Activated naive CD4-positive, alpha-beta T cell treated with anti-CD3 and anti-CD28 coated beads, Interleukin-2, amount 10 ng/mL, durations not matched to agents 7 days and 5 days (primary cell): ENCODE measurements at regions not wholly inside any gene's neighbourhood (a gene's known extent, or its start where the extent isn't known, plus 50 kb on each side); places are given as distances from the start of the nearest gene placed in this dataset.
A peak's percentile ranks its signal among the peaks of the same experiment; 100 is the strongest.
"Not testable (repeated sequence)": the region's sequence is repeated elsewhere in the genome, so short reads cannot be mapped to it uniquely, and the experiment has no call there.

Source experiments
- CTCF ChIA-PET: fragments of 350-600 bp; sonication (Branson Sonifier 250); formaldehyde crosslinking; loops from one replicate; lab custom pipeline; 2021; ENCODE audit warnings: antibody characterized with exemption; lab: Charles Lee
- DNase-seq: peaks from one replicate; pipeline ENCODE4 v3.0.0-alpha.2; 2020
- H3K27ac Mint-ChIP-seq: one replicate; pipeline ENCODE4 v1.8.0; 2021; ENCODE audit warnings: mild to moderate bottlenecking, moderate library complexity, mixed read lengths
- H3K27me3 Mint-ChIP-seq: one replicate; pipeline ENCODE4 v1.8.0; 2021; ENCODE audit warnings: mild to moderate bottlenecking, mixed read lengths
- H3K36me3 Mint-ChIP-seq: one replicate; pipeline ENCODE4 v1.8.0; 2021; ENCODE audit warnings: mixed read lengths
- H3K4me1 Mint-ChIP-seq: one replicate; pipeline ENCODE4 v1.8.0; 2021; ENCODE audit warnings: mixed read lengths
- H3K4me3 Mint-ChIP-seq: one replicate; pipeline ENCODE4 v1.8.0; 2021; ENCODE audit warnings: mild to moderate bottlenecking, moderate library complexity, mixed read lengths
- H3K9me3 Mint-ChIP-seq: one replicate; pipeline ENCODE4 v1.8.0; 2021; ENCODE audit warnings: mixed read lengths

DNA sequence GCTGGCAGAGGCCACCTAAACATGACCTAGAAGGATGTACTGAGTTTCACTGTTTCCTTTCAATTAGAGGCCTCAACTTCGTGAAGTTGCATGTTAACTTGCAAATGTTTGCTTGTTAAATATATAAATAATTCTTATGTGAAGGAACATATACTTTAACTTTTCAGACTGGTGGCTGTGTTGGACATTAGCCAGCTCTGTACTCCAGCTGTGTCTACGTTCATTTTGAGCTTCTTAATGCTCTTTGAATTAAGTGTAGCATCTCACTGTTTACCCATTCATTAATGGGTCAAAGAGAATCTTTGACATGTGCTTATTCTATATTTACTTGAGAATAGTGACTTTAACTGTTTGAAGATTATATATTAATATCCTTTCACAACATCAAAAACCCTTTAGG lies 823.2 kb upstream of the ID2 start:
- Mint-ChIP-seq H3K4me1 (no peaks in the 10 kb centered on the region), H3K27me3 (no peaks in the 10 kb centered on the region), H3K36me3 (no peaks in the 10 kb centered on the region), H3K4me3 (no peak overlapping the region), H3K27ac (no peak overlapping the region), H3K9me3 (no peaks in the 10 kb centered on the region)
- no peak for DNase-seq
- CTCF ChIA-PET: interaction anchor here (0.6 kb wide), 1 partner anchor 85 kb away, joined by 3 read pairs; no protein-coding TSS in a partner anchor

DNA sequence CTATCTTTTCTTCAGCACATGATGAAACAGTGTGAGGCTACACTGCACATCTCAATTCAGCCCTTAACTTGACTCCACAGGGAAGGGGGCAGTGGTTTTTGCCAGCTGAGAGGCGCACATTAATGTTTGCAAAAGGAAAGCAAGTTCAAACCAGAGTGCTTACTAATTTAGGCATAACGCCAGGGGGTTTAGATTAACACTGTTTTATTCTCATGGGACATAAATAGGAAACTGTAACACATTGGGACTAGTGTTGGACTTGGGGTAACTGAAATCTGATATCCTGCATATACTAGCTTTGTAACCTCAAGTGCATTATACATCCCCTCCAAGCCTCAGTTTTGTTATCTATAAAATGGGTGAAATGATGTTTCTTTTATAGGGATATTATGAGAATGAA lies 821.2 kb upstream of the ID2 start:
- no peaks in the 10 kb centered on the region for H3K27me3 Mint-ChIP-seq

DNA sequence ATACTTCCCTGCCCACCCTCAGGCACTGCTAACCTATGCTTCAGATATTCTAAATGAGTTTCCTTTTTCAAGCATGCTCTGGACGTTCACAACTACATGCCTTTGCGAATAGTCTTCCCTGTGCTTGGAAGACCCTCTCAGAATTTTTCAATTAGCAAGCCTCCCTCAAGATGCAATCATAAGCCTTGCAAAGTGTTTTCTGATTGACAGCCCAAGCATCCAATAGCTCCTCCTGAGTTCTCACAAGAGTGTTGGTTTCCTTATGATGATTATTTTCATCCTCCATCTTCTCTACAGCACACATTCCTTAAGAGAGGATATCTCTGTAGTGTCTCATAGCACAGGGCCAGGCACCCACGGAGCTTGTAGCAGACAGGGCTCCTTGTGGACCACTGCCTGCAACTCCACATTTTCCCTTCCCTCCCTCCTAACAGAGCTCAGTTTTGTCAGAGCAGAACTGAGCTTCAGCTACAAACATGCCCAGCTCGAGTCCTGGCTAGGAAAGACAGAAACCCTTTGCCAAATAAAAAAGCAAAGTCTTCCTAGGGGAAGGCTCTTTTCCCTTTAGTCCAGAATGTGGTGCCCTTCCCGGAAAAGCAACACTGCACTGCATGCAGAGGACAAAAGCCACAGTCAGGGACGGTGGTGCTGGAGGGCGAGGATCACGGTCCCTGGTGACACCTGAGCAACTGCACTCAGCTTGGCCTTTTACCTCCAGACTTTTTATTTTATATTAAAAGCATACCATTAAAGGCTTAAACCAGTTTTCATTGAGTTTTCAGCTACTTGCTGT lies 819.8 kb upstream of the ID2 start:
- Mint-ChIP-seq H3K4me1 (no peaks in the 10 kb centered on the region), H3K4me3 (no peak overlapping the region), H3K9me3 (no peaks in the 10 kb centered on the region), H3K36me3 (no peaks in the 10 kb centered on the region), H3K27me3 (no peaks in the 10 kb centered on the region), H3K27ac (no peak overlapping the region)
- DNase-seq: no peak
- CTCF ChIA-PET: interaction anchor here (0.9 kb wide), 1 partner anchor 433 kb away, joined by 3 read pairs; no protein-coding TSS in a partner anchor

More for the DNA sequence above, 821.2 kb upstream of the ID2 start:
- Mint-ChIP-seq H3K4me3 (no peak overlapping the region), H3K9me3 (no peaks in the 10 kb centered on the region), H3K4me1 (no peaks in the 10 kb centered on the region), H3K36me3 (no peaks in the 10 kb centered on the region), H3K27ac (no peak overlapping the region)
- CTCF ChIA-PET: no interaction called here
- no peak for DNase-seq

DNA sequence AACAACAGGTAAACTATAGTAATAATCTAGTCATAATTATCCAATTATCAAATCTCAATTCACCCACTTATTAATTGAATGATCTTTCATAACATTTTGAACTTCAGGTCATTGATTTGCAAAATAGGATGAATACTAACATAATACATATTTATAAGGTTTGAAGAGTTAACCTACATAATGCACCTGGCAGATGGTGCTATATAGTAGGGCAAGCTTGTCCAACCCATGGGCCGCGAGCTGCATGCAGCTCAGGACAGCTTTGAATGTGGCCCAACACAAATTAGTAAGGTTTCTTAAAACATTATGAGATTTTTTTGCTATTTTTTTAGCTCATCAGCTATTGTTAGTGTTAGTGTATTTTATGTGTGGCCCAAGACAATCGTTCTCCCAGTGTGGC lies 815.8 kb upstream of the ID2 start:
- Mint-ChIP-seq H3K27me3 (no peaks in the 10 kb centered on the region), H3K4me3 (no peak overlapping the region), H3K4me1 (no peaks in the 10 kb centered on the region), H3K27ac (no peak overlapping the region), H3K9me3 (no peaks in the 10 kb centered on the region), H3K36me3 (no peaks in the 10 kb centered on the region)
- DNase-seq: no peak
- CTCF ChIA-PET: interaction anchor here (1.4 kb wide), 1 partner anchor 18 kb away, joined by 3 read pairs; no protein-coding TSS in a partner anchor

DNA sequence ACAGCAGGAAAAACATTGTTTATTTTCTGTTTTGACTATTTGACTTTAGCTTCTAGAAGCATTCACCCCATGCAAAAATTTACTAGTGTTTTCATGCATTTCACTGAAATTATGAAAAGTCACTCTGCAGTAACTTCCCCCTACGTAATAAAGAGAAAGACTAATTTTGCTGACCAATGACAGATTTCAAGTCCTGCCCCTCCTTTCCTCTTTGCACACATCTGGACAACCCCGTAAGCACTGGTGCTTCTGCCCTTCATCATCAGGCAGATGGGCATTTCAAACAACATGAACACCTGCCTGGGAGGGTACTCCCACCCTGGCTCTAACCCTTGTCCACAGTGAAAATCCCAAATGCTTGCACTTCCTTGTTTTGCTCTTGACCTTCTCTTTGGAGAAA lies 815.0 kb upstream of the ID2 start:
- no peak overlapping the region for H3K4me3 Mint-ChIP-seq
- no peaks in the 10 kb centered on the region for H3K27me3 Mint-ChIP-seq
- no peaks in the 10 kb centered on the region for H3K4me1 Mint-ChIP-seq
- H3K9me3 Mint-ChIP-seq: no peaks in the 10 kb centered on the region
- H3K36me3 Mint-ChIP-seq: no peaks in the 10 kb centered on the region
- CTCF ChIA-PET: interaction anchor here (1.4 kb wide), 1 partner anchor 19 kb away, joined by 3 read pairs; no protein-coding TSS in a partner anchor
- H3K27ac Mint-ChIP-seq: no peak overlapping the region
- DNase-seq: no peak

DNA sequence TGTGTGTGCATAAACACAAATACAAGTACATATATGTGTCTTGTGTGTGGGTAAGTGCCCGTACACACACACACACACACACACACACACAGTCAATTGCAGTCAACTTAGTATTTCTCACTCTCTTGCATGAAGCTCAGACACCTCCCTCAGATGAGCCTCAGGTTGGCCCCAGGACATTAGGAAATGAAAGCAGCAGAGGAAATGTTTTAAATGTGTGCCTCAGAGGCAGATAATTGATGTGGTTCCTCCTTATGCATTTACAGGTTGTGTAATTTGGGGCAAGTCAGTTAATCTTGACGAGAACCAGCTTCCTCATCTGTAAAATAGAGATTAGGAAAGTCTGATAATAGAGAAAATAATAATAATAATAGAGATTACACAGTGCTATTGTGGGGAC lies 814.0 kb upstream of the ID2 start:
- Mint-ChIP-seq H3K4me1 (no peaks in the 10 kb centered on the region), H3K4me3 (no peak overlapping the region), H3K27me3 (no peaks in the 10 kb centered on the region), H3K36me3 (no peaks in the 10 kb centered on the region), H3K9me3 (no peaks in the 10 kb centered on the region), H3K27ac (no peak overlapping the region)
- CTCF ChIA-PET: no interaction called here
- DNase-seq: peak; percentile 25

DNA sequence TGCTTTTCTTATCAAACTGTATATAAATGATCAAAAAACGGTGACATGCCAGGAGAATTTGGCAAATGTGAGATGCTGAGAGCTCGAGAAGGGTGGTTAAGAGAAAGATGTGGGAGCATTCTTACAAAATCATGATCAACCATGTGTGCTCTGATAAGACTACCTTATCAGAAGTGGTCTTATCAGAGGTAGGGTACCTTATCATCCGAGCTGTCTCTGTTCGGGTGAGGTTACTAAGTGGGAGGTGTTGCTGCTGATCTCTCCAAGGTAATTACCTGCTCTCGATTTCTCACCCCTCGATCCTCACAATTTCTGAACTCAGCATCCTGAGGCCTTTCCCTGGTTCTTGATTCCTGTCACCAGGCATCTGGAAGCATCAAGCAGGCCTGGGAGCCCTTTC lies 813.0 kb upstream of the ID2 start:
- H3K27me3 Mint-ChIP-seq: no peaks in the 10 kb centered on the region
- no peaks in the 10 kb centered on the region for H3K36me3 Mint-ChIP-seq
- CTCF ChIA-PET: no interaction called here
- no peak overlapping the region for H3K4me3 Mint-ChIP-seq
- no peaks in the 10 kb centered on the region for H3K9me3 Mint-ChIP-seq
- DNase-seq: no peak
- H3K27ac Mint-ChIP-seq: no peak overlapping the region
- no peaks in the 10 kb centered on the region for H3K4me1 Mint-ChIP-seq

DNA sequence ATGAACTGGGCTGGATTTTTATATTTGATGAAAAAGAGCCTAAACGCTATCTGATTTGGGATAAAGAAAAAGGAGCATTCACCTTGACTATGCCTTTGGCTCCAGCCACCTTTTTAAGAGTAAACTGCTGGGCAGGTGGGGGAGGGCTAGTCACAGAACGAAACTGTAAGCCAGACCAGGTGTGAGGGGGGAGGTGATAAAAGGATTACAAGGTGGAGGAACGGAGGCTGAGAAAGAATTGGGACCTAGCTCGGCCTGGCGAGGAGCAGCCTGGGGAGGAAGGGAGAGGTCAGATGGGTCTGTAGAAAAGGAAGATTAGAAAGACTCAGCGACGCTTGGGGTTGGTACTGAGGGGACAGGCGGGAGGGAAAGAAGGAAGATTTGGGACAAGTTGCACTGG lies 805.4 kb upstream of the ID2 start:
- H3K36me3 Mint-ChIP-seq, H3K4me3 Mint-ChIP-seq, DNase-seq, CTCF ChIA-PET, H3K27ac Mint-ChIP-seq, H3K4me1 Mint-ChIP-seq, H3K9me3 Mint-ChIP-seq, H3K27me3 Mint-ChIP-seq: not testable (repeated sequence)

DNA sequence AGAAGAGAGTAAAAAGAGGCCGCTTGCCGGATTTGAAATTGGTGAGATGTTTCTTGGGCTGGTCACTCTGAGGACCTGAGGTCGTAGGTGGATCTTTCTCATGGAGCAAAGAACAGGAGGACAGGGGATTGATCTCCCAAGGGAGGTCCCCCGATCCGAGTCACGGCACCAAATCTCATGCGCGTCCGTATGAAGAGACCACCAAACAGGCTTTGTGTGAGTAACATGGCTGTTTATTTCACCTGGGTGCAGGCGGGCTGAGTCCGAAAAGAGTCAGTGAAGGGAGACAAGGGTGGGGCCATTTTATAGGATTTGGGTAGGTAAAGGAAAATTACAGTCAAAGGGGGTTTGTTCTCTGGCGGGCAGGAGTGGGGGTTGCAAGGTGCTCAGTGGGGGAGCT lies 803.6 kb upstream of the ID2 start:
- H3K4me3 Mint-ChIP-seq, H3K27me3 Mint-ChIP-seq, H3K36me3 Mint-ChIP-seq, CTCF ChIA-PET, H3K4me1 Mint-ChIP-seq, H3K27ac Mint-ChIP-seq, DNase-seq, H3K9me3 Mint-ChIP-seq: not testable (repeated sequence)

DNA sequence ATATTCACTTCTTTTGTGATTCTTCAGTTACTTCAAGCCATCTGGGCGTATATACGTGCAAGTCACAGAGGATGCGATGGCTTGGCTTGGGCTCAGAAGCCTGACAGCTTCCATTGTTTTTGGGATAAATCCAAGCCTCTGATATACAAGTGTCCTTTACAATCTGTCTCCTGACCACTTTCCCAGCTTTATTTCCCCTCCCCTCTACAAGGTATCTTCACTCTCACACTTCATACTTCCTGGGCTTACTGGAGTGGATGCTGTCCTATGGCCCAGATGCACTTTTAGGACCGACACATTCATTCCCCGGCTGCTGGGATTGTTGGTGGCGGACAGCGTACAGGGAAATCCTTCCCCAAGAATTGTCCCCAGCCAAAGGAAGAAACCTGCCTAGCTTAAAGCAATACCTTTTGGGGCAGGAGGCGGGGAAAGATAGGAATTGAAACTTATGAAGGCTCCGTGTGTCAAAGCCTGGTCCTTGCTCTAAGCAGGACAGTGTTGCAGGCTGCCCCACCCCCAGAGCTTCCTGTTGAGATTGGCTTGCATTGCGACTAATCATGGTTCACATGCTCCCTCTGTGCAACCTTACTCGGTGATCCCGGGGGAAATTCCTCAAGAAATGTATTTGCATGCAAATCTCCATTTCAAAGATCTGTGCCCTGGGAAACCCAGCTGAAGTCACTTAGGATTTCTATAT lies 802.9 kb upstream of the ID2 start:
- H3K27ac Mint-ChIP-seq: no peak overlapping the region
- CTCF ChIA-PET: no interaction called here

DNA sequence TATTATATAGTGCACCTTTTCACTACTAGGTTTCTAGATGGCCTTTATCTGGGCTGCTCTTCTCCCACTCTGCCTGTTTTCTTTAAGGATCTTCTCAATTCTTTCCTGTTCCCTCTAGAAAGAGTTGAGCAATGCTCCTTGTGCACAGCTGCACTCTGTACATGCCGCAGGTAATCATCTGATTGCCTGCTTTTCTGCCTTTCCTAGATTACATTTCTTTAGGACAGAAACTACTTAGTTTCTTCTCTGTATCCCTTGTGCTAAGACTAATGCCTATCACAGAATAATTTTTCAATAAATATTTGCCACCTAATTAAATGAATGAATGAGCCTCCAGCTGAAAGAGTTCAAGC lies 802.4 kb upstream of the ID2 start:
- no peak overlapping the region for H3K4me3 Mint-ChIP-seq
- H3K9me3 Mint-ChIP-seq: no peaks in the 10 kb centered on the region
- CTCF ChIA-PET: no interaction called here
- no peak overlapping the region for H3K27ac Mint-ChIP-seq
- no peaks in the 10 kb centered on the region for H3K4me1 Mint-ChIP-seq
- no peak for DNase-seq
- H3K36me3 Mint-ChIP-seq: no peaks in the 10 kb centered on the region
- peaks cover 4% of the 10 kb centered on the region for H3K27me3 Mint-ChIP-seq

More for the DNA sequence above, 802.9 kb upstream of the ID2 start:
- Mint-ChIP-seq H3K4me1 (no peaks in the 10 kb centered on the region), H3K27me3 (peaks cover 4% of the 10 kb centered on the region), H3K9me3 (no peaks in the 10 kb centered on the region), H3K4me3 (no peak overlapping the region), H3K36me3 (no peaks in the 10 kb centered on the region)
- no peak for DNase-seq

DNA sequence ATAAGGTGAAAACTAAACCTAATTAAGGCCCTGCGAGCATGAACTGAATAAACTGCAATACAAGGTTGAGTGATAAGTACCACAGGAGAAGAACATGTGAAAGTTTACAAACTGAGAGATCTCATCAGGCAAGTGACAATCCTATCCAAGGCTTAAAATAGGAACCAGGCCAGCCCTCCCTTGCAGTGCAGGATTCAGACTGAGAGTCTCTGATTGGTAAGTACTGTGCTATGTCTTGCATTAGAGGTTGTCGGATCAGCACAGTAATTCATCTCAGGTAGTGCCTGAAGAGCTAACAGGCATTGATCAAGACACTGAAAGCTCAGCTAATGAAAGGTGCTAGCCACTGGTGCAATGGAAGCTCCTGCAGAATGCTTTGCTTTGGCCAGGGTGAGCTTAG lies 801.7 kb upstream of the ID2 start:
- CTCF ChIA-PET: no interaction called here
- no peaks in the 10 kb centered on the region for H3K36me3 Mint-ChIP-seq
- peaks cover 4% of the 10 kb centered on the region for H3K27me3 Mint-ChIP-seq
- H3K27ac Mint-ChIP-seq: no peak overlapping the region
- no peaks in the 10 kb centered on the region for H3K4me1 Mint-ChIP-seq
- no peak overlapping the region for H3K4me3 Mint-ChIP-seq
- H3K9me3 Mint-ChIP-seq: no peaks in the 10 kb centered on the region
- DNase-seq: no peak

DNA sequence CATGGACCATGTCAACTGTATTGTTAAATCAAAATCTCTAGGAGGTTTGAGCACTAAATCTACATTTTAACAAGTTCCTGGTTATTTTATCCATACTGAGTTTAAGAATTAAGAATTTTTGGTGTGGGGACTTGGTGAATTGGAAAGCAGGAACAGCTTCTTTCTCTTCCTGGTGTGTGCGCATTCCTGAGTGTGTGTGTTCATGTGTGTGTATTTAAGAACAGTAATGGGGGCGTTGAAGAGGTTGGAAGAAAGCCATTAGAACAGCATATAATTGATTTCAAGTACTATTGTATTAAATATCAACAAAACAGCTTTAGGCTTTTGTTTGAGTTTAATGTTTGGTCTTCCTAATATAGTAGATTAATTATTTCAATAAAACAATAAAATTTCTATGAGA lies 801.3 kb upstream of the ID2 start:
- CTCF ChIA-PET: no interaction called here
- H3K9me3 Mint-ChIP-seq: no peaks in the 10 kb centered on the region
- H3K36me3 Mint-ChIP-seq: no peaks in the 10 kb centered on the region

DNA sequence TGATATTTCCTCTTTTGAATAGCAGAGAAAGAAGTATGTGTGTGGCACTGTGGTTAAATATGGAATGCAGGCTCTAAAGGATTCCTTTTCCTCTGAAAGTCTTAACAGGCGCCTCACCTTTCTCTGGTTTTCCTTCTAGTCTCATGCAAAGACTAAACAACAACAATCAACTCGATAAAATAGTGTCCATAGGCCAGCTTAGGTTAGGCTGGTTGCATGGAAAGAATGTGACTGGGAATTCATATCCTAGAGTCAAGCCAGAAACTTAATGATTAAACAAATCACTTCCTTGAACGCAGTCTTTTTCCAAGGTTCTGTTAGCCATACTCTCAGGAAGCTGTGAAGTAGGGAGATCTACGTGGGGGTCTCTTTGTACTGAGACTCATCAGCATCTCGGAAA lies 800.8 kb upstream of the ID2 start:
- Mint-ChIP-seq H3K27me3 (peaks cover 4% of the 10 kb centered on the region), H3K4me1 (no peaks in the 10 kb centered on the region), H3K9me3 (no peaks in the 10 kb centered on the region), H3K4me3 (no peak overlapping the region), H3K27ac (no peak overlapping the region), H3K36me3 (no peaks in the 10 kb centered on the region)
- CTCF ChIA-PET: no interaction called here
- DNase-seq: no peak

More for the DNA sequence above, 801.3 kb upstream of the ID2 start:
- Mint-ChIP-seq H3K4me1 (no peaks in the 10 kb centered on the region), H3K27ac (no peak overlapping the region), H3K27me3 (peaks cover 4% of the 10 kb centered on the region), H3K4me3 (no peak overlapping the region)
- no peak for DNase-seq

DNA sequence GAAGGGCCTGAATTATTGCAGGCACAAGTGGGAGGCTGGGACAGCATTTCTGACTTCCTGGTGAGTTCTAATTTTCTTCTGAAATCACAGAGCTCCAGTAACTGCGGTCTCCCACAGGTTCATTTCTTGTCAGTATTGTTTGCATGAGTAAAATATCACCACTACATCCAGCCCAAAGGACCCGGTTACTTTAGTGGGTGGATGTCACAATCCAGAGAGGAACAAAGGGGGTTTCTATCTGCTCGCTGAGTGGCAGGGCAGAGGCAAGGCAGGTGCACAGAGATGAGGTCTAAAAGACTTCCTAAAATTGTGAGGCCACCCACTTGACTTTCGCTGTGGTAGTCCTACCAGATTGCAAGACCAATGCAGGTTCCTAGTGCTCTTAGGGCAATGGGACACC lies 800.4 kb upstream of the ID2 start:
- Mint-ChIP-seq H3K27ac (no peak overlapping the region), H3K4me1 (no peaks in the 10 kb centered on the region), H3K36me3 (no peaks in the 10 kb centered on the region), H3K27me3 (peaks cover 2% of the 10 kb centered on the region), H3K9me3 (no peaks in the 10 kb centered on the region), H3K4me3 (no peak overlapping the region)
- DNase-seq: no peak
- CTCF ChIA-PET: no interaction called here
